ENCODE measurements at regions not wholly inside any gene's neighbourhood (a gene's known extent, or its start where the extent isn't known, plus 50 kb on each side); places are given as distances from the start of the nearest gene placed in this dataset.
"Not testable (repeated sequence)": the region's sequence is repeated elsewhere in the genome, so short reads cannot be mapped to it uniquely, and the experiment has no call there.

DNA sequence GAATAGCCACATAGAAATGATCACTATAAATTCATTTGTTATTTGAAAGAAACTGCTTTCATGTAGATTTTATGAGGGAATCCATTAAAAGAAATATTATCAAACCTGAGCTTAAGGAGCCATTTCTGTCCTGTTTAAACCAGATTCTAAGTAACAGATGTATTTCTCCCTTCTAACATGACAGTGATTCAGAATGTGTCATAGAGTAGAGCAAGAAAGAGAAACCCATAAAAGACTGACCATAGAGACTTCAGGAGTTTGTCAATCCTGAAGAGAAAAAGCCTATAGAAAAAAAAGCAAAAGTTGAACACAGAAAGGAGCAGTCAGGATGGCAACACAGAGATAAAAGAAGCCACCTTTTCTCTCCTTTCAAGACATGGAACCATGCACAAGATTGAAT lies 390.6 kb downstream of the PRIM2 start:
- not testable (repeated sequence) for FAIRE-seq; DNase-seq (ENCODE audit: insufficient read length, low spot score)

DNA sequence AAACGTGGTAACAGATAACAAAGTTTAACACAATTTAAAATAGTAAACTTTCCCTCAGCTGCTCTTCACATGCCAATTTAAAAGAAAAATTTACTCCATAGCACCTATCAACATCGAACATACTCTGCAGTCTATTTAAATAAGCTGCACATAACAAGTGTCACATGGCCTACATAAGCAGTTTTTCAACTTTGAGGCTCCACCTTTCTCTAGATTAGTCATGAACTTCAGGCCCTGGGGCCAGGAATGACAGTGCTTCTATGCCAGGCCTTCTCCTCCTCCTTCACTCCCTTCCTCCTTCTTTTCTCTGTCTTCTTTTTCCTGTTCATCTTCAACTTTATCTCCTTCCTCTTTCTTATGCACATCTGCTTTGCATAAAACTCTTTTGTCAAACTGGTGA lies 405.1 kb downstream of the PRIM2 start:
- FAIRE-seq; DNase-seq (ENCODE audit: insufficient read length, low spot score): not testable (repeated sequence)

DNA sequence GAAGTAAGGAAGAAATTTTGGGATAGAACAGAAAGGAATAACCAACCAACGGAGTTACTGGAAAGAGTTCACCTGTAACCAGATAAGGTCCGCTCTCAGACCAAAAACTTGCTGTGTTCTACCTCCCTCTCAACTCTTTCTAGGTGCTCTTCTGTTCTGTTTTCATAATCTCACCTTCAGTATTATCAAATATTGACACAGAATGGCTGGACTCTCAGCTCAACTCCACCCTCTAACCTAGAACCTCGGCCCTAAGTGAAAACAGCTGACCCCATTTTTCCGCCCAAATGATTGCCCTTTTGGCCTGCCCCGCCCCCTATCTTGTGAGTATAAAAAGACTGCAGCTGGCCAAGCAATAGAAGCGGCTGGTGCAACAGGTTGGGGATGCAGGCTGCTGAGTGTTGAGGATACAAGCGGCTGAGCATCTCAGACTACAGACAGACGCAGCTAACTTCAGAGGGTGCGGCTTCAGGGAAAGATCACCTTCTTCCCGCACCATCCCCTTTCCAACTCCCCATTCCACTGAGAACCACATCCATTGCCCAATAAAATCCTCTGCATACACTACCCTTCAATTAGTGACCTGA lies 406.5 kb downstream of the PRIM2 start:
- not testable (repeated sequence) for FAIRE-seq

DNA sequence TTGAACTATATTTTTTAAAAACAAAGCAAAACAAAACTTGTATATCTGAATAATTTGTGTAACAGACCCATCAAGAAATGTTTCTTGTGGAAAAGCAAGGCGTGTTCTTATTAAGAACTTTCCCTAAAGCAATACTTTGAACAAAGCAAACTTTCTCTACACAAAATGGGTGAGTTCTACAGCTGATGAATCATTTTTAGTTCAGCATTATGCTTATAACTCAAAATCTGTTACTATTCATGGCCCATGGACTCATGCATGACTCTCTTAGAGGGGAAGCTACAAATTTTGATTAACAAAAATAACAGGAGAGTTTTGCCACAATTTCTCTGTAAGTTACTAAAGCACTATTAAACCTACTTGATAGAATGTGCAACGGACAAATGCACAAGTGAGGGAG lies 412.0 kb downstream of the PRIM2 start:
- not testable (repeated sequence) for FAIRE-seq; DNase-seq (ENCODE audit: insufficient read length, low spot score)

More for the DNA sequence above, 406.5 kb downstream of the PRIM2 start:
- not testable (repeated sequence) for DNase-seq (ENCODE audit: insufficient read length, low spot score)

DNA sequence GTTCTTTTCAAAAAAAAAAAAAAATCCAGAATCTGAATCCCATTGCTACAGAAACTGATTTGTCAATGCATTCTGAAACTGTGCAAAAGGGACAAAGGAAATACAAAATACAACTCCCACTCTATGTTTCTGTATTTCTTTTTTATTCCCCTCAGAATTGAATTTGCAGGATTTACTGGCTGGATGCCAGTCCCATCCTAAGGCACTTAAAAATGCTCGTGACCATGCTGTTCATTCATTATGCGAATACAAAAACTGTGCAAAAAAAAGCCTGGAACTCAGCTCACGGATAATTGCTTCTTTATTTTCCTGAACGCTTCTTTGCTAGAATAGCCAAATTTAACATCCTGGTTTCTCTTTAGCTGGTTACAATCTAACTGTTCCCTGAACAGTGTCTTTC lies 413.3 kb downstream of the PRIM2 start:
- not testable (repeated sequence) for FAIRE-seq; DNase-seq (ENCODE audit: insufficient read length, low spot score)

DNA sequence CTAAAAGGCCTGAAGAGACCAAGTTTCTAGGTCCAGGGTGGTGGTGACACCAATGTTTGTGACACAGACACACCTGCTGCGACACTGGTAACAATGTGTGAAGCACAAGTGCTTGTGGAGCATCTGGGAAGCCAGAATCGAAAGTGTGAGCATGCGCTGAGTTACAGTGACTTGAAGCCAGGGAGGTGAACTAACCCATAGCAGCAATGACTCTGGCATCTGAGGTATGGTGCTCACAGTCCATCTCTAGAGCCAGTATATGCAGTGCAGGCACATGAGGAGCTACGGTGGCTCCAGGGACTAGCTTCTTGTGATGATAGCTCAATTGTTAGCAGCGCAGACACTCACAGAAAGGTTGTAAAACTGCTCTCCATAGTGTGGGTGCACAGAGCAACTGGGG lies 430.3 kb downstream of the PRIM2 start:
- DNase-seq (ENCODE audit: insufficient read length, low spot score); FAIRE-seq: not testable (repeated sequence)

DNA sequence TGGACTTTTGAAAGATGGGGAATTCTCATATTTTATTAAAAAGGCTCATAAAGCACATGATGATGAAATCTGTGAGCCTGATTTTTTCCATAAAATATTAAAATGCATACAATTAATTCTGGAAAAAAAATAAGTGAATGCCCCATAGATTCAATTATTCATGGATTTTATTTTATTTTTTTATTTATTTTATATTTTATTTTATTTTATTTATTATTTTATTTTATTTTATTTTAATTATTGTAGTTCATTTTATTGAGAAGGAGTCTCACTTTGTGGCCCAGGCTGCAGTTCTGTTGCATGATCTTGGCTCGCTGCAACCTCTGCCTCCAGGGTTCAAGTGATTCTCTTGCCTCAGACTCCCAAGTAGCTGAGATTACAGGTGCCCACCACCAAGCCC lies 442.4 kb downstream of the PRIM2 start:
- not testable (repeated sequence) for FAIRE-seq; DNase-seq (ENCODE audit: insufficient read length, low spot score)

DNA sequence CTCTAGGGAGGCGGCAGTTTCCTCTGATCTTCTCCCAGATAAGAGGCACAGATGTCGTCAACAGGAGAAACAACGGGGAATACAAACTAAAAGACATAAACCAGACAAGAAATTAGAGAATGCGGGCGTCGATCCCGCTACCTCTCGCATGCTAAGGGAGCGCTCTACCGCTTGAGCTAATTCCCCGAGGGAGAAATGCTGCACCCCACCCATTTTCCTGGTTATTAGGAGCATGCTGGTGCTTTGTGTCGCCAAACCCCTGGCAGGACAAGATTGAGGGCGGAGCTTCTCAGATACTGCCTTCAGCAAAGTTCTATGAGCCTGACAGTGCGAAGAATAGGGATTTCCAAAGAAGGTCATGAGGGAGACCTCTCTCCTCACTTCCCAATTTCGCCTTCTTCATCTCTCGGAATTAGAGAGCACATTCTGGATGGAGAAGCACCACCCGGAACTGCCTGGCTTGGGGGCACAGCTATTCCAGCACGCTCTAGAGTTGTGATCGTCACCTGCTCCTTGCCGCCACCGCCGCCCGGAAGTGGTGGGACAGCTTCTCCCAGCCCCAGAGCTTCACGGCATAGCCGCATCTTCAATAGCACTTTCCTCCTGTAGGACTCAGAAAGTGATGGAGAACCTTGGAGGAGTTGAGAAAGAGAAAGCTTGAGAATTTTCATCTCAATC lies 475.4 kb downstream of the PRIM2 start:
- not testable (repeated sequence) for DNase-seq (ENCODE audit: insufficient read length, low spot score); FAIRE-seq

DNA sequence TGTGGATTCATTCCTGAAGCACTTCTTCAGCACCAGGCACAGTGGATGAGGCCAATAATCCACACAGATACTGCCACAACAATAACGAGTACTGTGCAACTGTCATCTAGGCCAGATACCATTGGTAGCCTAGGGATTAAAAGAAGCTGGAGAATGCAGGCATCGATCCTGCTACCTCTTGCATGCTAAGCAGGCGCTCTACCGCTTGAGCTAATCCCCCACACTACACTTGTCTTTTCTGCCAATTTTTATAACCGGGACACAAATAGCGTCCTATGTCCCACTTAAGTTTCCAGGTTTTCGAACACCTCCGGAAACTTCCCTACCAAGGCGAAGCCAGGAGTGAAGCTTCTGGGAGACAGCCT lies 475.9 kb downstream of the PRIM2 start:
- not testable (repeated sequence) for FAIRE-seq; DNase-seq (ENCODE audit: insufficient read length, low spot score)

DNA sequence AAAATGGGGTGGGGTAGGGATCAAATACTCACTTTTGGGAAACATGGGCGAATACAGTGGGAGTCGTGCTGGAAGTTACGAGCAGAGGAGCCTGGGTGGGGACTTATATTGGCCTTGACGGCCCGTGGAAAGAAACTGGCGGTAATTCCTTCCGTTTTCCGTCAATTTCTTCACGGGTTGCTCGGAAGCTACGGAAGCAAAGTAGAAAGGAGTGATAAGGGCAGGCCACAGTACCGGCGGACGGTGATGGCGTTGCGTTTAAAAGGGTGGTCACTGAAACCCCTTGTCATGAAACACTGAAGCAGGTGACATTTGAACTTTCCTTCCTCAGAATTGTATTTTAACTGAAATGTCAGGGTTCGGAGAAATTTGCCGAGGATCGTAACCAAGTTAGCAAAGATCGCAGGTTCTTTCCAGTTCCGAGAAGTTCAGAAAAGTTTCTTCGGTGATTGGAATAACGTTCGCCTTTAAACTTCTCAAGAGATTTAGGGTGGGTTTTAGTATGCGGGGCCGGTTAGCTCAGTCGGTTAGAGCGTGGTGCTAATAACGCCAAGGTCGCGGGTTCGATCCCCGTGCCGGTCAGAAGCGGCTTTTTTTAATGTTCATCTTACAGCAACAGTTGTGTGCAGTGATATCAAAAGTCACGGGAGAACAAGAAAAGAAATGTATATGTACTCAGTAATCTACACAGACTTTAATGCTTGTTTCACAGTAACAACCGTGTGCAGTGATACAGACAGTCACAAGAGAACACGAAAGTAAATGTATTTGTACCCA lies 482.5 kb downstream of the PRIM2 start:
- FAIRE-seq; DNase-seq (ENCODE audit: insufficient read length, low spot score): not testable (repeated sequence)

DNA sequence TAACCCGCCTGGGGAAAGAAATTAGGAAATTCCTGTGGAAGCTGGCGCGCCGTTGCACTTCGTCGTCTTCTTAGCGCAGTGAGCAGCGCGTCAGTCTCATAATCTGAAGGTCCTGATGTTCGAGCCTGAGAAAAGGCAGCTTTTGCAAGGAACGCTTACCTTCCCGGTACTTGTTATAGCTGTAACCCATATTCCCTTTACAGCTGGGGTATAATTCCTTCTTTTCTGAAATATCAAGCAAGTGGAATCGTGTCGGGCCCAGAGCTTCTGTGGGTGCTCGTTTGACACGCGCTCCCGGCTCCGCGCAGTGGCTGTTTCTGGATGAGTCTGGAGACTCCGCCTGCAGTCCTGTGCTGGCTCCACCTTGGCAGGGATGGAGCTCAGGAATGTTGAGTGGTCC lies 491.2 kb downstream of the PRIM2 start:
- FAIRE-seq; DNase-seq (ENCODE audit: insufficient read length, low spot score): not testable (repeated sequence)

DNA sequence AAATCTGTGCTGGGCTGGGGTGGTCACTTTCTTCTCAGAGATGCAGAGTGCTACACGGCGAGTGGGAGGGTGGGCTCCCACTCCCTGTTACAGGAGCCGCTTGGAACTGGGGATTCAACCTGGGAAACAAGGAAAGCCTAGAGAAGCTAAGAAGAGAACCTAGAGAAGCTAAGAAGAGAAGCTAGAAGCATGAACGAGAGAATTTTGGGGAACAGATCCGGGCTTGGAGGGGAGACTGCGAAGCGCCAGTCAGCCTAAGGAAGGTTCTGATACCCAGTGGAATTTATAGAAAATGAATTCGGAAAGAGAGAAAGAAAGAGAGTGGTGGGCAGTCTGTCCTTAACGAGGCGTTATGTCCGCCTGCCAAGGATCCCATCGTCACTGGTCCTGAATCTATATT lies 492.0 kb downstream of the PRIM2 start:
- DNase-seq (ENCODE audit: insufficient read length, low spot score); FAIRE-seq: not testable (repeated sequence)

DNA sequence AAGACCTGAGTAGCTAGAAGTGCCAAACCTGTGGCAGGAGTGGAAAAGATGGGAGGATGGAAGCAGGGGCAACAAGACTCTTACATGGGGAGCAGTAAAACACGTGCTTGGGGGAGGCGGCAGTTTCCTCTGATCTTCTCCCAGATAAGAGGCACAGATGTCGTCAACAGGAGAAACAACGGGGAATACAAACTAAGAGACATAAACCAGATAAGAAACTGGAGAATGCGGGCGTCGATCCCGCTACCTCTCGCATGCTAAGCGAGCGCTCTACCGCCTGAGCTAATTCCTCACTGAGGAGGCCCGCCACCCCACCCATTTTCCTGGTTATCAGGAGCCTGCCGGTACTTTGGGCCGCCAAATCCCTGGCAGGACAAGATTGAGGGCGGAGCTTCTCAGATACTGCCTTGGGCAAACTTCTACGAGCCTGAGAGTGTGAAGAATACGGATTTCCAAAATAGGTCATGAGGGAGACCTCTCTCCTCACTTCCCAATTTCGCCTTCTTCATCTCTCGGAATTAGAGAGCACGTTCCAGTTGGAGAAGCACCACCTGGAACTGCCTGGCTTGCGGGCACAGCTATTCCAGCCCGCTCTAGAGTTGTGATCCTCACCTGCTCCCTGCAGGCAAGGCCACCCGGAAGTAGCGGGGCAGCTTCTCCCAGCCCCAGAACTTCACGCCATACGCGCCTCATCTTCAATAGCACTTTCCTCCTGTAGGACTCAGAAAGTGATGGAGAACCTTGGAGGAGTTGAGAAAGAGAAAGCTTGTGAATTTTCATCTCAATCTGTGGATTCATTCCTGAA lies 496.0 kb downstream of the PRIM2 start:
- DNase-seq (ENCODE audit: insufficient read length, low spot score); FAIRE-seq: not testable (repeated sequence)

DNA sequence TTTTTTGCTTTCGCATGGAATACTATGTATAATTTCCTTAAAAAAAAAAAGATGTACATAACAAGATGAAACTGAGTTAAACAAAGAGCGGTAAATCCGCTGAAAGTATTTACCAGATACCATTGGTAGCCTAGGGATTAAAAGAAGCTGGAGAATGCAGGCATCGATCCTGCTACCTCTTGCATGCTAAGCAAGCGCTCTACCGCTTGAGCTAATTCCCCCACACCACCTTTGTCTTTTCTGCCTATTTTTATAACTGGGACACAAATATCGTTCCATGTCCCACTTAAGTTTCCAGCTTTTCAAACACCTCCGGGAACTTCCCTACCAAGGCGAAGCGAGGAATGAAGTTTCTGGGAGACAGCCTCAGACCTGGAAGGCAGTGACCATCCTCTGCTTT lies 498.4 kb downstream of the PRIM2 start:
- not testable (repeated sequence) for FAIRE-seq; DNase-seq (ENCODE audit: insufficient read length, low spot score)

DNA sequence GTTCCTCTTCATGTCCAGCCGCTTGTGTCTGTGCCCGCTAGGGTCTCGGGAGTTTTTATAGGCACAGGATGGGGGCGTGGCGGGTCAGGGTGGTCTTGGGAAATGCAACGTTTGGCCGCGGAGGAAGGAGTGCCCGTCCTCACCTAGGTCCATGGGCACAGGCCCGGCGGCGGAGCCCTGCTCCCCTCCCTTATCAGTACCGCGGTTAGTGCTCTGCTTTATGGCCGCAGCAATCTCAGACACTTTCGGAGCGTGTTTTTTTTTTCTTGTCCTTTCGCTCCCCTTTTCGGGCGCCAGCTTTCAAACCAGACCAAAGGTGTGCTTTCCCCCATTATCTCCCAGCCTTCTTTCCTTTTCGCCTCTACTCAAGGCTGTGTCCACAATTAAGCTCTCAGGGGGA lies 503.9 kb downstream of the PRIM2 start:
- FAIRE-seq; DNase-seq (ENCODE audit: insufficient read length, low spot score): not testable (repeated sequence)

DNA sequence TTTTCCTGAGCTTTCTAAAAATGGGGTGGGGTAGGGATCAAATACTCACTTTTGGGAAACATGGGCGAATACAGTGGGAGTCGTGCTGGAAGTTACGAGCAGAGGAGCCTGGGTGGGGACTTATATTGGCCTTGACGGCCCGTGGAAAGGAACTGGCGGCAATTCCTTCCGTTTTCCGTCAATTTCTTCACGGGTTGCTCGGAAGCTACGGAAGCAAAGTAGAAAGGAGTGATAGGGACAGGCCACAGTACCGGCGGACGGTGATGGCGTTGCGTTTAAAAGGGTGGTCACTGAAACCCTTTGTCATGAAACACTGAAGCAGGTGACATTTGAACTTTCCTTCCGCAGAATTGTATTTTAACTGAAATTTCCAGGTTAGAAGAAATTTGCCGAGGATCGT lies 505.0 kb downstream of the PRIM2 start:
- DNase-seq (ENCODE audit: insufficient read length, low spot score); FAIRE-seq: not testable (repeated sequence)

DNA sequence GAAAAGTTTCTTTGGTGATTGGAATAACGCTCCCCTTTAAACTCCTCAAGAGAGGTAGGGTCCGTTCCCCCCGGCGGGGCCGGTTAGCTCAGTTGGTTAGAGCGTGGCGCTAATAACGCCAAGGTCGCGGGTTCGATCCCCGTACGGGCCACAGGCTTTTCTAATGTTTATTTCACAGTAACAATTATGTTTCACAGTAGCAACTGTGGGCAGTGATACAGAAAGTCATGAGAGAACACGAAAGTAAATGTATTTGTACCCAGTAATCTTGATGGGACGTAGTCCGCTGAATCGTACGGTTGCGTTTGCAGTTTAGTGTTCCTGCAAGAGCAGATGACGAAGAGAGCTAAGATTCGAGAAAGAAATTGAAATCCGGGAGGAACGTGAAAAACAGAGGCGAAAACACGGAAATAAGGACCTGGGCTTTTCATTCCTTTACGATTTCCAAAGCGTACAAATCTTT lies 505.5 kb downstream of the PRIM2 start:
- no peak for DNase-seq (ENCODE audit: insufficient read length, low spot score)
- FAIRE-seq: no peak

DNA sequence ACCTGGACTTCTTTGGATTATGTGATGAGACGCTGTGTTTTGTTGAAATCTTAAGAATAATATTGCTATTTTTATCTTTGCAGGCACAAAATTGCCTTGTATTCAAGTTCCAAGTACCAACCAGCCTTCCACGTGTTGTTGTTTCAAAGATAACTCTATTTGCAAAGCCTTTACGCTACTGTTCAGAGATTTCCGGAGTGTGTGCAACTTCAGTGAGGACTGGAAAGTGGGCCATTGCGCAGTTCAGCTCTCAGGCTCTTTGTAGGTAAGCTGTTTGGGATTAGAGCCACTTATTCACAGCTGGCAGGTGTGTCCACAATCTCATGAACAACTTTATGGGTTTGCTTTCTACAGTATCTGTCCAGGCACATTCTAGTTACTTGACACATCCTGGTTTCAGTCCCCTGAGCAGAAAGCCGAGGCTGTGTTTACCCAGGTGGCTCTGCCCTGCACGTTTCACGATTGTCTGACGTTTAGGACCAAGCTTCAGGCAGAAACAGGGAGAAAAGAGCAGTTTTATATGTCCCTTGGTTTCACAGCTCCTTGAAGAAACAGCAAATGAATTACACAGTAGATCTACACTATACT lies 520.3 kb downstream of the PRIM2 start:
- not testable (repeated sequence) for FAIRE-seq; DNase-seq (ENCODE audit: insufficient read length, low spot score)

DNA sequence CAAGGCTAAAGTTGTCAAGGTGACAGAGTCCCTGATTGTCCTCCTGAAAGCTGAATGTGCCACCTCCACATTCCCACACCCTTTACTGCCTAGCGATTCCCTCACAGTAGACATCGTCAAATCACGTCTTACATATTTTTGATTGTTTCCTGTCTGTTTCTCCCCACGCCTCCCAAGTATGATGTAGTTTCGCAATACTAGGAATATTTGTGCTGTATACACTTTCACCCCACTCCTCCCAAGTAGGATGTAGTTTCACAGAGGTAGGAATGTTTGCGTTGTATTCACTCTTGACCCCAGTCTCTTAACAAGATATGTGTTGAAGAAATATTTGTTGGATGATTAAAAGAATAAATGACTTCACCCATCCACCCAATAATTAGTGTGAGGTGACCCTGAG lies 524.1 kb downstream of the PRIM2 start:
- not testable (repeated sequence) for FAIRE-seq; DNase-seq (ENCODE audit: insufficient read length, low spot score)

All from HTR-8/SVneo (cell line).